OCI-LY7 (cell line): ENCODE measurements at regions not wholly inside any gene's neighbourhood (a gene's known extent, or its start where the extent isn't known, plus 50 kb on each side); places are given as distances from the start of the nearest gene placed in this dataset.

ENCODE experiments used
- CTCF ChIP-seq: fragments of 200-600 bp; sonication (generic); conservative IDR thresholded peaks from 2 replicates; pipeline ENCODE4 v1.5.1; 2014; ENCODE audit warnings: mild to moderate bottlenecking, antibody characterized with exemption, low read length, moderate library complexity, mixed read lengths
- EZH2phosphoT487 ChIP-seq: fragments of 200-600 bp; sonication (generic); IDR thresholded peaks from 2 replicates; pipeline ENCODE4 v1.6.1; 2018; ENCODE audit warnings: low read depth, borderline replicate concordance, mild to moderate bottlenecking, mixed run types, antibody characterized with exemption, low read length, moderate library complexity, mixed read lengths

GRCh38 chr1:37306461-37306860 lies 167.9 kb upstream of the ZC3H12A start:
- TF ChIP-seq CTCF = no peak
- no peak for TF ChIP-seq EZH2phosphoT487
